Osteocyte (in vitro differentiated cells): ENCODE measurements at regions not wholly inside any gene's neighbourhood (a gene's known extent, or its start where the extent isn't known, plus 50 kb on each side); places are given as distances from the start of the nearest gene placed in this dataset.

Experiments
- DNase-seq: peaks from one replicate; pipeline ENCODE4 v3.0.0; 2021; ENCODE audit warnings: mixed read lengths; ENCODE audit not compliant: unreplicated experiment; ENCODE audit errors: extremely low spot score
- H3K27ac Mint-ChIP-seq: one replicate; pipeline ENCODE4 v1.8.0; 2021; ENCODE audit warnings: mild to moderate bottlenecking, mixed read lengths; ENCODE audit not compliant: unreplicated experiment
- H3K27me3 Mint-ChIP-seq: one replicate; pipeline ENCODE4 v1.8.0; 2021; ENCODE audit warnings: mixed read lengths; ENCODE audit not compliant: unreplicated experiment
- H3K36me3 Mint-ChIP-seq: one replicate; pipeline ENCODE4 v1.8.0; 2021; ENCODE audit warnings: mixed read lengths; ENCODE audit not compliant: unreplicated experiment
- H3K4me1 Mint-ChIP-seq: one replicate; pipeline ENCODE4 v1.8.0; 2021; ENCODE audit warnings: mixed read lengths; ENCODE audit not compliant: unreplicated experiment
- H3K4me3 Mint-ChIP-seq: one replicate; pipeline ENCODE4 v1.8.0; 2021; ENCODE audit warnings: mild to moderate bottlenecking, moderate library complexity, mixed read lengths; ENCODE audit not compliant: unreplicated experiment
- H3K9me3 Mint-ChIP-seq: one replicate; pipeline ENCODE4 v1.8.0; 2021; ENCODE audit warnings: mixed read lengths; ENCODE audit not compliant: unreplicated experiment
- TF ChIP-seq, protein P1 (sequence below): fragments of 200-600 bp; sonication (generic); IDR thresholded peaks from 2 replicates; pipeline ENCODE4 v1.5.0; 2021; ENCODE audit warnings: antibody characterized with exemption, mild to moderate bottlenecking, moderate library complexity

DNA sequence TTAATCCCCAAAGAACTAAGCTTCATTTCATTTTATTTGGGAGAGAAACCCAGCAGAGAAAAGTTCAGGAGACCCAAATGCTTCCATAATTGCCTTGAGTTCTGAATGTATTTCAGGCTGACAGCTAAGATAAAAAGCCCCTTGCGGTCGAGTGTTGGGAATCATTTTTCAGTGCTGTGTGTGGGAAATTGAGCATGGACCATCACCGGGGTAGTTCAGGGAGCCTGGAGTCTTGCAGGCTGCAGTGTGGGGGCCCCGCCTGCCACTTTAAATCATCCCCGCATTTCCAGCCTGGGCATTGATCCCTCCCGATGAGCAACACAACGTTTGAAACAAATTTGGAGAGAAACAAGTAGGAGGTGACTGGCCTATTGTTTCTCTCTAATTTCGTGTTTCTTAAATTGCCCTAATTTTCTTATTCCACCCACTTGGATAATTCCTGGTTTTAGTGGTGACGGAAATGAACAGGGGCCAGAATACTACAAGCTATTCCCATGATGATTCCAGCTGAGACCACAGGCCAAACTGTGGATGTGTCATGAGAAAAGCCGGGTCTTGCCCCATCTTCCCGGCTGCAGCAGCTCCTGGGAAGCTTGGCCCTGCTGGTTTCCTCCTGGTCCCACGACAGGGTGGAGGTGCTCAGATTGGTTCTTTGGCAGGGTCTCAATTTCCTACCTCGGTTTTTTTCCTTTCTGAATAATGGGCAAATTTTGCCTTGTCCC, 75.1 kb downstream of the FOXL1 start:
- TF ChIP-seq, protein P1, sequence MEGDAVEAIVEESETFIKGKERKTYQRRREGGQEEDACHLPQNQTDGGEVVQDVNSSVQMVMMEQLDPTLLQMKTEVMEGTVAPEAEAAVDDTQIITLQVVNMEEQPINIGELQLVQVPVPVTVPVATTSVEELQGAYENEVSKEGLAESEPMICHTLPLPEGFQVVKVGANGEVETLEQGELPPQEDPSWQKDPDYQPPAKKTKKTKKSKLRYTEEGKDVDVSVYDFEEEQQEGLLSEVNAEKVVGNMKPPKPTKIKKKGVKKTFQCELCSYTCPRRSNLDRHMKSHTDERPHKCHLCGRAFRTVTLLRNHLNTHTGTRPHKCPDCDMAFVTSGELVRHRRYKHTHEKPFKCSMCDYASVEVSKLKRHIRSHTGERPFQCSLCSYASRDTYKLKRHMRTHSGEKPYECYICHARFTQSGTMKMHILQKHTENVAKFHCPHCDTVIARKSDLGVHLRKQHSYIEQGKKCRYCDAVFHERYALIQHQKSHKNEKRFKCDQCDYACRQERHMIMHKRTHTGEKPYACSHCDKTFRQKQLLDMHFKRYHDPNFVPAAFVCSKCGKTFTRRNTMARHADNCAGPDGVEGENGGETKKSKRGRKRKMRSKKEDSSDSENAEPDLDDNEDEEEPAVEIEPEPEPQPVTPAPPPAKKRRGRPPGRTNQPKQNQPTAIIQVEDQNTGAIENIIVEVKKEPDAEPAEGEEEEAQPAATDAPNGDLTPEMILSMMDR: no peak
- DNase-seq: no peak
- no peaks in the 10 kb centered on the region for H3K9me3 Mint-ChIP-seq
- H3K4me1 Mint-ChIP-seq: peaks cover 30% of the 10 kb centered on the region
- H3K27me3 Mint-ChIP-seq: no peaks in the 10 kb centered on the region
- H3K36me3 Mint-ChIP-seq: no peaks in the 10 kb centered on the region
- H3K4me3 Mint-ChIP-seq: no peak overlapping the region
- no peak overlapping the region for H3K27ac Mint-ChIP-seq

DNA sequence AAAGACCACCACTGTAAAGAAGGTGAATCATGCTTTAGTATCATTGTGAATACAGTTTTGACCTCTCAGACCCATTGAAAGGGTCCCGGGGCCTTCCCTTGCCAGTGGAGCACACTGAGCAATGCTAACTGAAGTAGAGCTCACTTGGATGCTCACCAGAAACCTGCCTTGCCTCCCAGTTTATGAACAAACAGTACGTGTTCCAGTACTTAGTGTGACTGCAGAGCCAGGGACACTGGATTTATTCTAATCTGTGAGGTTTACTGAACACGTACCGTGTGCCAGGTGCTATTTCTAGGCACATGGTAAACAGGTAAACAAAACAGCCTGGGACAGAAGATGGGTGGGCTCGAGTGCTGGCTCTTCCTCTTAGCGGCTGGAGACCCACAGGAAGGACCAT, 79.6 kb downstream of the FOXL1 start:
- Mint-ChIP-seq H3K4me3 (no peak overlapping the region), H3K36me3 (peaks cover 6% of the 10 kb centered on the region), H3K27me3 (no peaks in the 10 kb centered on the region), H3K9me3 (peaks cover 9% of the 10 kb centered on the region), H3K27ac (no peak overlapping the region), H3K4me1 (peaks cover 28% of the 10 kb centered on the region)
- no peak for DNase-seq
- TF ChIP-seq, protein P1: no peak

DNA sequence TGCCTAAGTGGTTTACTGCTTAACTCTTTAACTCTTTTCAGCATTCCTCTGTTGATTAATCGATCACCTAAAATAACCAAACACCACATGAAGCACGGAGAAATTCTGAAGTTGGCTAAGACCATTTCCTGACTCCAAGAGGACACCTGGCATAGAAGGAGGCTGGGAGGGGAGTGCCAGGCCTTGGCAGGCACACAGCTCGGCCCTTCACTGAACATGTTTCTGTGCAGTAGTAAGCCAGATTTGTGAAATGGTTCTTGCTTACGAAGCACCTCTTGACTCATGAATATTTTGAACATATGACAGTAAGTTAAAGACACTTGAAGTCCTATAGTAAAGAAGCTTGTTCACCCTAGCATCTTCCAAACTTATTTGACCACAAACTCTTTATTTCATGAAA, 82.3 kb downstream of the FOXL1 start:
- no peak overlapping the region for H3K4me3 Mint-ChIP-seq

DNA sequence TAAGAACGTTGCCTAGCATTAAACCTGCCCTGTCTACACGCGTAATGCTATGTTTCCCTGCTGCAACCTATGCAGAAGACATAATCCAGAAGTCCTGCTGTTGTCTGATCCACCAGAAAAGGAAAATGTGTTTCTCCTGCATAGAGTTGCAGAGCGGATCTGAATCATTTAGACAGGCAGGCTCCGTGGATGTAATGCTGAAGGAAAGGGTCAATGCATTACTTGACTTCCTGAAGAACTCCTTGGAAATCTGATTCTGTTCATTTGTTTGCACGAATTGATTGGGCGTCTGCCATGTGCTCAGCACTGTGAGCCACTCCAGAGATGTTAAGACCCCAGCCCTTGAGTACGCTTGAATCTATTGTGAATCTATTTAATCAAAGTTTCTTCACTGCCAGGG, 83.4 kb downstream of the FOXL1 start:
- peak overlapping the region; percentile 9 for H3K4me3 Mint-ChIP-seq
- peak overlapping the region; percentile 92 for H3K27ac Mint-ChIP-seq
- H3K27me3 Mint-ChIP-seq: no peaks in the 10 kb centered on the region

More for the DNA sequence above, 82.3 kb downstream of the FOXL1 start:
- Mint-ChIP-seq H3K36me3 (peaks cover 8% of the 10 kb centered on the region), H3K27ac (no peak overlapping the region), H3K9me3 (peaks cover 9% of the 10 kb centered on the region), H3K4me1 (peaks cover 43% of the 10 kb centered on the region), H3K27me3 (no peaks in the 10 kb centered on the region)
- TF ChIP-seq, protein P1: no peak
- DNase-seq: no peak

DNA sequence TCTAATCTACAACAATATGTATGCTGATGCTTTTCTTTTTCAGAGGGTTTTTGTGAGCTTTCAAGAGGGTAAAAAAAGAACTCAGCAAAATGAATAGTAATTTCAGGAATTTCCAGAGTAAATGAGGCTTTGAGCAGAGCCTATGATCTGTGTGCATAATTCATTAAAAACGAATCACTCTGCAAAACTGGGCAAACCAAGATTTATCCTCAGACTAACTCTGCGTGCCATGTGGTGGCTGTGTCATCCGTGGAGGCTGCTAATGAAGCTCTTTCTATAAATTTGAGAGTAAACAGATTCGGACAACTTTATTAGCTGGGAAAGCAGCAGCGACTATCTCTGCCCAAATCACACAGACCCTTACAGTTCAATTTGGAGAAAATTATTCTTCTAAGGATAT, 83.8 kb downstream of the FOXL1 start:
- H3K27me3 Mint-ChIP-seq: no peaks in the 10 kb centered on the region
- no peak for DNase-seq
- peaks cover 57% of the 10 kb centered on the region for H3K4me1 Mint-ChIP-seq
- peak overlapping the region; percentile 92 for H3K27ac Mint-ChIP-seq
- peaks cover 9% of the 10 kb centered on the region for H3K9me3 Mint-ChIP-seq
- H3K36me3 Mint-ChIP-seq: peaks cover 8% of the 10 kb centered on the region
- TF ChIP-seq, protein P1: no peak
- H3K4me3 Mint-ChIP-seq: no peak overlapping the region

More for the DNA sequence above, 83.4 kb downstream of the FOXL1 start:
- peaks cover 52% of the 10 kb centered on the region for H3K4me1 Mint-ChIP-seq
- H3K9me3 Mint-ChIP-seq: peaks cover 9% of the 10 kb centered on the region
- H3K36me3 Mint-ChIP-seq: peaks cover 8% of the 10 kb centered on the region
- TF ChIP-seq, protein P1: no peak
- DNase-seq: no peak
